ENCODE measurements at regions not wholly inside any gene's neighbourhood (a gene's known extent, or its start where the extent isn't known, plus 50 kb on each side); places are given as distances from the start of the nearest gene placed in this dataset.
"Not testable (repeated sequence)": the region's sequence is repeated elsewhere in the genome, so short reads cannot be mapped to it uniquely, and the experiment has no call there.

GRCh38 chr9:7542693-7543092, 256.9 kb downstream of the DMAC1 start:
- DNase-seq, result no peak
- ATAC-seq, result no peak

- no peak for DNase-seq
- no peak for ATAC-seq
Observed at GRCh38 chr9:7542126-7542525, 257.5 kb downstream of the DMAC1 start.

DNA sequence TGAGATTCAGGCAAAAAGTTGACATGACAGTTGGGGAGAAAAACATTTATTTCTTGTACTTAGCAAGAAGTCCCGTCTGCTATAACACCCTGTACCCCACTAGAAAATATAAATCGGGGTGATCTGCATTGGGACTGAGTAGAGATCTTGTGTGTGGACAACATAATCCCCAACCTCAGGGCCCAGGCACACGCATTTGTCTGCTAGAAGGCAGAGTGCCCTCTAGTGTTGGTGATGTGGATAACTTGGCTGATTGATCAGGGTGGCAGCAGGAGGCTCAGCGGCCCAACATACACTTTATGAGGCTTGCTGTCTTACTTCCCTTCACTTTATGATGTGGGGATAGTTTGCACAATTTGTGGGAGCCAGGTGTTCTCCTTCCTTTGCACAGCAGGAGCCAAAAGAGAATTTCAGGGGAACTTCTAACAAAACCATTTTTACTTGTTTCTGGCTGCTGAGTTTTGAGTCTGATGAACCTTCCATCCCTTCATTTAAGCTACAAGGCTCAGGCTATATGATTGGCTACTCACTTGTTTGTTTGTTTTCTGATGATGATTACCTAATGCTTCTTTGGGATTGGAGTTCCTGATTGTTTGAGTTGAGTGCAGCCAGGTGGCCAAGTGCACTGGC, 263.2 kb downstream of the DMAC1 start:
- no peak for ATAC-seq

DNA sequence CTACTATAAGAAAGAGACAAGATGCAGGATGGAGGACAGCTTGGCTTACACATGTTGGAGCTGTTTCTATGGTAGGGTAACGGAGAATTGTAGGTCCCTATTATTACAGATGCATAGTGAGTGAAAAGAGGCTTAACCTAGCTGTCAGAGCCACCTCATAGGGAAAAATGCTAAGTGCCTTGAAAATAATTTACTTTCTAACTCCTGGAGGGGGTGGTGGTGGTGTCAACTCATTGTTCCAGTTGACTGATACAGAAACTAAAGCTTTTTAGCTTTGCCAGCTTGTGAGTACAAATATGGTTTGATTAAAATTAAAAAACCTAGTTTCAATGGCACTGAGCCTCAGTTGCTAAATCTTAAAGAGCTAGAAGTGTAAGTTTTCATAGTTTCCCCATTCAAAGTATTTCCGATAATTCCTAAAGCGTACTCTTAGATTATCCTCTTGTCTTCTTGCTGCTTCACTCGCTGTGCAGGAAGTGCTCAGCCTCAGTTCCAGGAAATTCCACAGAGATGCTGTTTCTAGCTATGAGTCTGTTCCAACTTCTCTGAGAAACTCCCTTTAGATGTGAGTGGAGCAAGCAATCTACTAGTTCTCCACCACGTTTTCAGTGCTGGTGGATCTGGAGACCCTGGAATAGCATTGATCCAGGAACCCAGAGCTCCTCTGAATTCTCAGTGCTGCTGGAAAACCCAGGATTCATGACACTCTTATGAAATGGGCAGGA, 265.2 kb downstream of the DMAC1 start:
- peak; percentile 64 for ATAC-seq
- DNase-seq, result peak; percentile 4

More for the DNA sequence above, 263.2 kb downstream of the DMAC1 start:
- peak; percentile 55 for DNase-seq

DNA sequence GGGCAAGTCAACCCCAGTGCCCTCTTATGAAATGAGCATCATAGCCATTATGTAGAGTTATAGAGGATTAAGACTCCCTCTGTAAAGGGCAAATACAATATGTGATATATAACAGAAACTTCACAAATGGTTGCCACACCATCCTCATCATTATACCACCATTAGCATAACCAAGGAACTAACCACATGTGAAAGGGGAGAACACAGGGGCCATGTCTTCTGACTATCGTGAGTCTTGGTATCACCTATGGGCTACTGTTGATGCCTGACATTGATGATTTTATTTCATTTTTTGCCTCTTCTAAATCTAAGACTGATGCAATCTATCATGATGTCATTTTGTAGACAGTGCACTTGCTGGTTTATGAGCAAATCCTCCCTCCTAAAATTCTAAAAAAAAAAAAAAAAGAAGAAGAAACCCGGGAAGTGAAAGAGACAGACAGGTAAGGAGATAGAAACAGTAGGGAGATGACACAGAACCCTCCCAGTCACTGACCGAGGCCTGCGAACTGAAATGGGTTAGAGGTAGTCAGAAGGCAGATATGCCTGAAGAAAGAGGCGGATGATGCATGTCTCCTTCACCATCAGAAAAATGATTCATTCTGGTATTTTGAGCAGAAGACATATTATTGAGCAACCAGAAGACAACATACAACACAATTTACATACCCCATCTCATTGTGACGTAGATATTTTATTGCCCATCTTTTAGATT, 266.0 kb downstream of the DMAC1 start:
- peak; percentile 70 for ATAC-seq
- peak; percentile 14 for DNase-seq

DNA sequence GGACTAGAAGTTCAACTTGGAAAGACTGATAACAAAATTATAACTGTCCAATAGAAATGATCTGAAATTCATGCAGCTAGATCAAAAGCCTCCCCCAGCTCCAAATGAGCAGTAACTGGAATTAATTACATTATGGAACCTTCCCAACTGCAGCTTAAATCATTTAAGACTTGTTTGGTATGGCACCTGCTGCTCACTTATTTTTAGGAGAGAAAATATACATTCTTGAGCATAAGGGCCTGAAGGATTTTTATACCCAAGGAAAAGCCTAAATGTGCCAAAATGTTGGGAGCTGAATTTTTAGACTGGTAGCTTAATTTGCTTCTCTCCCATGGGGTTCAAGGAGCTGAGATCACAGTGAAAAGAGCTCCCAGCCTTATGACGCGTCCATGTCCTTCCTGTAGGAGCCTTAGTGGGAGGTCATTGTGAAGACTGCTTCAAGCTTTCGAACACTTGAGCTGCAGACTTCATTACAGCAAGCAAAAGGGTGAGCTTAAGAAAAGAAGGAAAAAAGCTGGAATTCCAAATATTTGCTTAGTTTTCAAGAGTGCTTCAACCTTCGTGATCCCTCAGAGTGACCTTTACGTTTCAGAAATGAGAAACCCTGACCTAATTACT, 276.0 kb downstream of the DMAC1 start:
- ATAC-seq, result no peak

GRCh38 chr9:7520396-7520795, 279.2 kb downstream of the DMAC1 start:
- no peak for ATAC-seq
- DNase-seq, result no peak

More for the DNA sequence above, 276.0 kb downstream of the DMAC1 start:
- DNase-seq, result no peak

- no peak for DNase-seq
- ATAC-seq, result no peak
Observed at GRCh38 chr9:7516376-7516775, 283.2 kb downstream of the DMAC1 start.

GRCh38 chr9:7510199-7510598, 289.4 kb downstream of the DMAC1 start:
- DNase-seq, result no peak
- ATAC-seq, result no peak

DNA sequence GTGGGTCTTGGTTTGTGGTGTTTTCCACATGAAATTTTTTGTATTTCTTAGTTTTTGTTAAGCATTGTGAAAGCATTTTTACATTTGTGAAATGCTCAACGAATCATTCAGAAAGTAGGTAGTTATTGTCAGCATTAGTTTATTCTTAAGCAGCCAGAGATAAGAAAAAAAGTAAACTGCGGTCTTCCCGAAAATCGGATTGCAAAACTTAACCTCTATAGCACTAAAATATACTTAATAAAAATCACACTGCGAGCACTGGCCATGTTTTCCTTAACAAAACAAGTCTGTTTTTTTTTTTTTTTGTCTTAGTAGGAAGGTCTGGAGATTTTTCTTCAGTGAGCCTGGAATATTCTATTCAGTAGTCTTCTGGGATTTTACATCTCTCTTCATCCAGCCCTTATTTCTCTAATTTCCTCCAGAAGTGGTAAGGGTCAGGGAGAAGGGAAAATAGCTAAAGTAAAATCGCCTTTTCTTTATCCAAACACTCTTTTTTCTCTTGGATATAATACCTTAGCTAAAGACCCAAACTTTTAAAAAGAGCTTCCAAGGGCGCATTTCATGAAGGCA, 289.9 kb downstream of the DMAC1 start:
- DNase-seq (no peak), ATAC-seq (no peak)

DNA sequence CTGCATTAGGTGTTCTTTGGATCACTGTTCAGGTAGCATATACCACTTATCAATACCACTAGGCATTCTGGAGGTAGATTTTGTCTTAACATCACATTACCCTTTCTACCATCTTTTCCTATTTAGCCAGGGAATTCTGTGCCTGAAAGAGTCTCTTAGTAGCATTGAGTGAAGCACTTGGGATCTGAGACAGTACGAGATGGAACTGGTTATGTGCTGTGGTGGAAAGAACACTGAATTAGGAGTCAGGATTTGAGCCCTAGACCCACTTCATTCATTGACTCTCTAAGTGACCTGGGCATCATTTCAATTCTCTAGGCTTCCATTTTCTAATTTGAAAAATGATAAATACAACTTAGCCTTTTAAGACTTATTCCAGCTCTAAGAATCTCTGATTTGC, 291.1 kb downstream of the DMAC1 start:
- no peak for ATAC-seq
- DNase-seq, result no peak

DNA sequence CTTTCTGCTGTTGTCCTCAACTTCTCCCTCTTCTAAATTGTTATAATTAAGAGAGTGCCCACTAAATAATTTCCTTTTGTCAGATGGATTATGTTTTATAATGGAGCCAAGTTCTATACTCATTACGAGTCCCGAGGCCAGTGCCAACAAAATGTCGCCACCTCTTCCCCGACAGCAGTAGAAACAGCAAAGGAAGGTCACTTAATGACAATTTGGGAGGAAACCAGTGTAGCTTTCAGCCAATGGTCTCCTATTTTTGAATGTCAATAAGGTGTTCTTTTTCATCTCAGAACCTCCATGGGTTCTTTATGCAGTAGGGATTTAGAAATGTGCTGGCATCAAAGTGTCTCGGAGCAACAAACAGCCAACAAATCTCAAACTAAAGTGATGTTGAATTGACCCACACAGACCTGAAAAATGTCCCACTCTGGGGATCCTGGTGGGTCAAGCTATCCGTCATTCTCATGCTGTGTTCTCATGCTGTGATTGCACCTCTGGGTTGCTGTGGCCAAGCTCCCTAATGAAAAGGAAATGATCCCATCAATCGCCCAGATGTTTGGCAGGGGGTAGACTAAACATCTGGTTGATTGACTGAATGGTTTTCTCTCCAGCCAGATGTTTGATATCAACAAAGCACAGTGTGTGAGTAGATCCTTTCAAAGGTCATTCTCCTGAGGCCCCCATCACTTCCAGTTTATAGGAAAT, 291.9 kb downstream of the DMAC1 start:
- DNase-seq (no peak), ATAC-seq (no peak)

GRCh38 chr9:7507026-7507425, 292.6 kb downstream of the DMAC1 start:
- DNase-seq (no peak), ATAC-seq (no peak)

DNA sequence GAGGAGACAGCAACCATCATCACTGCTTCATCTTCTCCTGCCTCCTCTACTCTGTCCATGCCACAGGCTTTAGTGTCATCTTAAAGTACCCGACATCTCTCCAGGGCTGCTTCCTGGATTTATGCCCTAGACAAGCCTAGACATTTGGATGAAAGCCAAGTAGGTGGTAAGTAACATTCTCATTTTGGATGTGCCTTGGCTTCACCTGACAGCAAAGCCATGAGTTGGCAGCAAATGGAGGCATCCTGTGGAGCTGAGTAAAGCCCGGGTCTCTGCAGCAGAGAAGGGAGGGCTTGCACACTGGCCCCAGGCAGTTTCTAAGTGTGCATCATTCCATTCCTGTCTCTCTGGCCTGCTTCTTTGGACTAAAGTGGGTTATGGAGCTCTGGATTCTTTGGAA, 299.1 kb downstream of the DMAC1 start:
- ATAC-seq (no peak), DNase-seq (no peak)

DNA sequence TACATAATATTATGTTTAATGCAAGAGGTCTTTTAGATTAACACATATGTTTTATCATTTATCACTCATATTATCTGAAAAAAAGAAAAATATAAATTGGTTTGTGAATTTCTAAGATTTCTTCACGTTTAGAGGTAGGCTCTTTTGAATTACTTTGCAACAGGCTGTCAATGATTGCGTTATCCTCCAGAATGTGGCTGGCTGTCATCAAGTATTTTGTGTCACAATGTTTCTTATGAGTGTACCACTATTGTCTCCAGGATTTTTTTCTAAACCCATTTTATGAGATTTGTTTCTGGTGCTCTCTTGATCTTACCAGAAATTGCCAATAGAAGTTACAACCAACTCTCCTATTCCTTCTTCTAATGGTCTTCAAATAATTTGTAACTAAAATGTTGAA, 307.9 kb downstream of the DMAC1 start:
- ATAC-seq (no peak), DNase-seq (no peak)

- no peak for DNase-seq
Observed at GRCh38 chr9:7490317-7491108, 309.1 kb downstream of the DMAC1 start.

DNA sequence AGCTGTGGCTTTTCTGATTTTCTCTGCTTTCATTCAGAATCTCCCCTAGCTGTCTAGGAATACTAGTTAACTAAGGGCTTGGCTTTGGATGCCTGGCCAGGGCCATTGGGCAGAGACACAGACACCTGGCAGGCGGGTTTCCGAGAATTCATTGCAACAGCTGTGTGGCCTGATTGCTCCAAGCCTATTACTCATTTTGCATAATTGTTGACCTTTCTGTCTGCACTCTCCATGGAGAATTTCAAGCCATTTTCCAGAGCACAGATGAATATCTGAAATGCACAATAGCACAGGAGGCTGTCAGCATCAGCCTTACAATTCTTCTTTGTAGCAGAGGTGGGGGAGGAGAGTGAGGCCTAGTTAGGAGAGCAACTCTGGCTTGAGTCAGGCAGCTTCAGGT, 310.5 kb downstream of the DMAC1 start:
- DNase-seq (no peak), ATAC-seq (no peak)

More at GRCh38 chr9:7490317-7491108, 309.1 kb downstream of the DMAC1 start:
- no peak for ATAC-seq

- ATAC-seq, result not testable (repeated sequence)
Observed at GRCh38 chr9:7484014-7484413, 315.6 kb downstream of the DMAC1 start.

GRCh38 chr9:7481570-7481969, 318.0 kb downstream of the DMAC1 start:
- DNase-seq (no peak), ATAC-seq (no peak)

More at GRCh38 chr9:7484014-7484413, 315.6 kb downstream of the DMAC1 start:
- not testable (repeated sequence) for DNase-seq

DNA sequence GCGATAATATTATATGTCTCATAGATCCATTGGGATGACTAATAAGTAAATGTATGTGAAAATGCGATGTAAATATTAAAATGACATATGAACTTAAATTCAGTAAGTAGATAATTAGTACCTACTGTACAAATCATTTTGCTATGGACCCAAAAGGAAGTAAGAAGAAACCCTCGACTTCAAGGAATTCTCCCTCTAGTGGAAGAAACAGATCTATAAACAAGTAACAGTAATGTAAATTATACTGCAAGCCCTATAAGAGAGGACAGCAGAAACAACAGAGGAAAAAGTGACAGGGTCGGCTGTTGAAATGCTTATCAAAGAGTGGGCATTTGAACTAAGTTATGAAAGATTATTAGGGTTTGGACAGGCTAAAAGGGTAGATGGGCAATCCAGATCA, 320.3 kb downstream of the DMAC1 start:
- DNase-seq (no peak), ATAC-seq (no peak)

GRCh38 chr9:7478646-7479045, 320.9 kb downstream of the DMAC1 start:
- ATAC-seq (no peak), DNase-seq (no peak)

All from stimulated activated naive CD8-positive, alpha-beta T cell treated with anti-CD3 and anti-CD28 coated beads, Interleukin-15, Interleukin-2, amounts not matched to agents 100 U/mL and 50 U/mL, for 24 hours (primary cell).